Epithelial cell of esophagus (primary cell): ENCODE measurements at regions not wholly inside any gene's neighbourhood (a gene's known extent, or its start where the extent isn't known, plus 50 kb on each side); places are given as distances from the start of the nearest gene placed in this dataset.

ENCODE experiments used
- DNase-seq: peaks from one replicate; pipeline ENCODE4 v3.0.0; 2010; ENCODE audit warnings: low read depth
- H3K4me3 ChIP-seq: 2 replicates; pipeline ENCODE4 v1.5.1; 2011; ENCODE audit warnings: mild to moderate bottlenecking, low read length, control low read depth
- CTCF ChIP-seq: IDR thresholded peaks from 2 replicates; pipeline ENCODE4 v1.5.1; 2011; ENCODE audit warnings: low read depth, mild to moderate bottlenecking, low read length, control low read depth, inconsistent platforms; ENCODE audit not compliant: insufficient read depth; ENCODE audit errors: missing control alignments

- TF ChIP-seq CTCF, result no peak
- DNase-seq, result no peak
- H3K4me3 ChIP-seq, result no peak overlapping the region
Measured at GRCh38 chr11:109775686-109776085, 317.5 kb upstream of the ZC3H12C start.

GRCh38 chr11:109783014-109783413 is 310.2 kb upstream of the ZC3H12C start:
- TF ChIP-seq CTCF, result no peak
- H3K4me3 ChIP-seq, result no peak overlapping the region
- DNase-seq, result no peak

- no peak for DNase-seq
- TF ChIP-seq CTCF, result no peak
- H3K4me3 ChIP-seq, result no peak overlapping the region
Measured at GRCh38 chr11:109783840-109784239, 309.4 kb upstream of the ZC3H12C start.

GRCh38 chr11:109784536-109784935 is 308.7 kb upstream of the ZC3H12C start:
- no peak for TF ChIP-seq CTCF
- H3K4me3 ChIP-seq, result no peak overlapping the region
- no peak for DNase-seq

- TF ChIP-seq CTCF, result no peak
- no peak for DNase-seq
- H3K4me3 ChIP-seq, result no peak overlapping the region
Measured at GRCh38 chr11:109785198-109785597, 308.0 kb upstream of the ZC3H12C start.

GRCh38 chr11:109785714-109786113 is 307.5 kb upstream of the ZC3H12C start:
- H3K4me3 ChIP-seq, result no peak overlapping the region
- no peak for TF ChIP-seq CTCF
- DNase-seq, result peak; percentile 20

- DNase-seq, result no peak
- H3K4me3 ChIP-seq, result no peak overlapping the region
- no peak for TF ChIP-seq CTCF
Measured at GRCh38 chr11:109788948-109789490, 304.2 kb upstream of the ZC3H12C start.
